ENCODE measurements at regions not wholly inside any gene's neighbourhood (a gene's known extent, or its start where the extent isn't known, plus 50 kb on each side); places are given as distances from the start of the nearest gene placed in this dataset.

DNA sequence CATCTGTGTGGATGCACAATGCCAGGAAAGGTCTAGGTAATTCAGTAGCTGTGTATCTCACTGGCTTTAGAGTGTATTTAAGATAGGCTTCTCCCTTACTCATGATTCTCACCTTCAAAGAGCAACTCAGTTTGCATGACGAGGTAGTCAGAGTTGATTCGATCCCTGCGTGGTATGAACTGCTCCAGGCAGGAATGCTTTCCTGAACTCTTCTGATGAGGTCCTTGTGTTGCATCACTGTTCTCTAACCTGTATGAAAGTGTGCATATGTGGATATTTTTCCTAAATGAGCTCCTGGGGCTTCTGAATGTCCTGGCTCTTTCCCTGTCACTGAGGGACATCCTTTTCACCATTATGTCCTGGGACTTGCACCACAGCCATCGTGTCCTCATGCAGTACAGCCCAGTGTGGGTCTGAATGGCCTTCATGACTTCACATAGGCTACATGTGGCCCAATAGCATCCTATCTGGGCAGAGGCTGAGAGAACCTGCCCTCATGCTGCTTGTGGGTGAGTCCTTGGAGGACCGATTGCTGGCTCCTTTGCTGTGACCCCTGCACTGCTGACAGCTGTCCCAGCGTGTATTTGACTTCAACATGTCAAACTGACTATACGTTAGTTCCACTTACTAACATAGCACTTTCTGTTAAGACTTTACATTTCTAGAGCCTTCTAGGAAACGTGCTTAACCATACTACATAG, 65.3 kb upstream of the WDR1 start:
- intact Hi-C loops (cut with DNase I), result no loop called here

DNA sequence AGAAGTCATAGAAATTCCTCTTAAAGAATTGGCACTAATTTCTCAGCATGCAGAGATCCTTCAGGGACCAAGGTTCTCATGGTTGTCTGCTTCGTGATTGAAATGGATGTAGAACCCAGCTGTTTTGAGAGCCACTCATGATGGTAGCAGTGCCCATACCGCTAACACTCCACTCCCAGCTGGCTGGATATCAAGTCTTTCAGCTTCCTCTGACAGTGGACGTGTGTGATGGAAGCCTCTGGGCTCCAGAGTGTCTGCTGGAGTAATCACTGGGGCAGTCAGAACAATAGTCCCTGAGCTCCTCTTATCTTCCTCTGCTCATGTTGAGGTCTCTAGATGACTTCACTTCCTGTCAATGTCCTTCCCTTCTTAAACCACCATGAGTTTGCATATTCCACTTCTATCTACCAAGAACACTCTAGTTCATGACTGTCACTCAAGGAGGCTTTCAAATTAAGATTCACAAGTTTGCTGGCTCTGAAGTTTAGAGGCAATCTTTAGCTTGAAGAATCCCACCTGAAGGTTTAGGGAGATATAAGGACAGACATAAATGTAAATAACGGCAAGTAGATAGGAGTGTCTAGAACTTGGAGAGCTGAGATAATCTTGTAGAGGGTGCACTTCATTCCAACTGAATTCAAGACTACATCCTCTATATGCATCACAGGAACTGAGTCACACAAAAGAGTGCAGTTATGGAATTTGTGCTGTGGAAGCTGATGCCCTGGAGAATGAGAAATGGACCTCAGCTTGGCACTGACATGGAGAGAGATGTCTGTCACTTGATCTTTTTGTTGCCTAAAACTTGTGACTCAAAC, 64.5 kb upstream of the WDR1 start:
- no peaks in the 10 kb centered on the region for H3K36me3 ChIP-seq
- TF ChIP-seq POLR2A (IDR thresholded peaks at IDR 0.05) (no peak), POLR2AphosphoS5 (IDR thresholded peaks at IDR 0.05) (no peak), EP300 (IDR thresholded peaks at IDR 0.05) (no peak)
- TF ChIP-seq, protein P1, sequence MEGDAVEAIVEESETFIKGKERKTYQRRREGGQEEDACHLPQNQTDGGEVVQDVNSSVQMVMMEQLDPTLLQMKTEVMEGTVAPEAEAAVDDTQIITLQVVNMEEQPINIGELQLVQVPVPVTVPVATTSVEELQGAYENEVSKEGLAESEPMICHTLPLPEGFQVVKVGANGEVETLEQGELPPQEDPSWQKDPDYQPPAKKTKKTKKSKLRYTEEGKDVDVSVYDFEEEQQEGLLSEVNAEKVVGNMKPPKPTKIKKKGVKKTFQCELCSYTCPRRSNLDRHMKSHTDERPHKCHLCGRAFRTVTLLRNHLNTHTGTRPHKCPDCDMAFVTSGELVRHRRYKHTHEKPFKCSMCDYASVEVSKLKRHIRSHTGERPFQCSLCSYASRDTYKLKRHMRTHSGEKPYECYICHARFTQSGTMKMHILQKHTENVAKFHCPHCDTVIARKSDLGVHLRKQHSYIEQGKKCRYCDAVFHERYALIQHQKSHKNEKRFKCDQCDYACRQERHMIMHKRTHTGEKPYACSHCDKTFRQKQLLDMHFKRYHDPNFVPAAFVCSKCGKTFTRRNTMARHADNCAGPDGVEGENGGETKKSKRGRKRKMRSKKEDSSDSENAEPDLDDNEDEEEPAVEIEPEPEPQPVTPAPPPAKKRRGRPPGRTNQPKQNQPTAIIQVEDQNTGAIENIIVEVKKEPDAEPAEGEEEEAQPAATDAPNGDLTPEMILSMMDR (IDR thresholded peaks at IDR 0.05), result no peak

More for the DNA sequence above, 65.3 kb upstream of the WDR1 start:
- Histone ChIP-seq H3K27ac (no peak overlapping the region), H3K36me3 (no peaks in the 10 kb centered on the region), H3K27me3 (no peaks in the 10 kb centered on the region), H3K4me1 (no peaks in the 10 kb centered on the region), H3K9me3 (no peaks in the 10 kb centered on the region), H3K4me3 (no peak overlapping the region)
- DNase-seq, result no peak
- 92 to 95% methylated on average over 8 of the region's 8 CpGs for WGBS, 2 donors
- TF ChIP-seq EP300 (IDR thresholded peaks at IDR 0.05) (no peak), POLR2A (IDR thresholded peaks at IDR 0.05) (no peak), POLR2AphosphoS5 (IDR thresholded peaks at IDR 0.05) (no peak)
- TF ChIP-seq, protein P1 (IDR thresholded peaks at IDR 0.05), result no peak

GRCh38 chr4:10180603-10180926, 64.0 kb upstream of the WDR1 start:
- H3K4me1 ChIP-seq, result peaks cover 0 to 4% (median 2%) of the 10 kb centered on the region in 4 donors
- no peak overlapping the region for H3K4me3 ChIP-seq
- H3K36me3 ChIP-seq, result no peaks in the 10 kb centered on the region
- TF ChIP-seq POLR2A (IDR thresholded peaks at IDR 0.05) (no peak), EP300 (IDR thresholded peaks at IDR 0.05) (no peak), POLR2AphosphoS5 (IDR thresholded peaks at IDR 0.05) (no peak)
- TF ChIP-seq, protein P1 (IDR thresholded peaks at IDR 0.05), result no peak
- 50 to 88% methylated on average over 1 of the region's 1 CpG for WGBS, 2 donors
- no peak for DNase-seq
- no peak overlapping the region for H3K27ac ChIP-seq
- no peaks in the 10 kb centered on the region for H3K9me3 ChIP-seq
- intact Hi-C loops (cut with DNase I), result no loop called here
- H3K27me3 ChIP-seq, result no peaks in the 10 kb centered on the region

More for the DNA sequence above, 64.5 kb upstream of the WDR1 start:
- intact Hi-C loops (cut with DNase I), result no loop called here
- no peaks in the 10 kb centered on the region for H3K4me1 ChIP-seq
- H3K27me3 ChIP-seq, result no peaks in the 10 kb centered on the region
- H3K27ac ChIP-seq, result no peak overlapping the region
- DNase-seq, result no peak
- H3K9me3 ChIP-seq, result no peaks in the 10 kb centered on the region
- H3K4me3 ChIP-seq, result no peak overlapping the region
- 53 to 83% methylated on average over 4 of the region's 4 CpGs for WGBS, 2 donors

- DNase-seq, result no peak
- intact Hi-C loops (cut with DNase I), result no loop called here
- H3K9me3 ChIP-seq, result no peaks in the 10 kb centered on the region
- no peaks in the 10 kb centered on the region for H3K27me3 ChIP-seq
- 88 to 89% methylated on average over 4 of the region's 4 CpGs for WGBS, 2 donors
- H3K4me1 ChIP-seq, result peaks cover 0 to 8% (median 7%) of the 10 kb centered on the region in 4 donors
- no peak for TF ChIP-seq POLR2AphosphoS5 (IDR thresholded peaks at IDR 0.05)
- TF ChIP-seq, protein P1 (IDR thresholded peaks at IDR 0.05), result no peak
- TF ChIP-seq EP300 (IDR thresholded peaks at IDR 0.05), result no peak
- no peak for TF ChIP-seq POLR2A (IDR thresholded peaks at IDR 0.05)
- H3K36me3 ChIP-seq, result no peaks in the 10 kb centered on the region
- no peak overlapping the region for H3K4me3 ChIP-seq
- H3K27ac ChIP-seq, result no peak overlapping the region
These were observed 63.5 kb upstream of the WDR1 start for GRCh38 chr4:10179957-10180602.
